ENCODE measurements at regions not wholly inside any gene's neighbourhood (a gene's known extent, or its start where the extent isn't known, plus 50 kb on each side); places are given as distances from the start of the nearest gene placed in this dataset.

DNA sequence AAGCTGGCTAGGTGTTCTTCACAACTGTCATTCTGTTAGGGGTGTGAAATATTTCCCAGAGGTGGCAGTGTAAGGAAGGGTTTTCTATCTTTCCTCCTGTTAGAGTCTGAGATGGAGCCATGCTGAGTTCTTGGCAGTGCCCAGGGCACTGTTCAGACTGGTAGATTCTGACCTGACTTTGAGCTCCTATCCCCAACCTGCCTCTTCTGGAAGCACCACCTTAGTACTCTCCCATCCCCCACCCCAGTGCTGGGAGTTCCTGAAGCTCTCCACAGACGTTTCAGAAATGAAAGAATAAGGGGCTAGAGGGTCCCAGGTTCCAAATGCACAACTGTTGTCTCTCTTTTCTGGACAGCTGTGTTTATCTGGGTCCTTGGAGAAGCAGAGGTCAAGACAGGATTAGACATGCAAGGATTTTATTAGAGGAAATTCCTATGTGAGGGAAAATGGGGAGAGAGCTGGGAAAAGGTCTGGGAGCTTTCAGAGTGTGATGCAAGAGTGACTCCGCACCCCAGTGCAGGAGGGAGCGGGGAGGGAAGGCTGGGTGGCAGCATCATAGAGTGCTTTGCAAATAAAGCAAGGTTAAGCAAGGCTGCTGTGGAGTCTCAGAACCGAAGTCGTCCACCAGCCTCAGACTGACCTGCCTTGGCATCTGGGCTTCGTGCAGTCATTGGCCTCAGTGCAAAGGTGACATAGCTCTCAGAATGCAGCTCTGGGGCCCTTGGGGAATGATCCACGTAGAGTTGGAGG is 75.5 kb downstream of the SLC4A3 start:
- H3K4me3 ChIP-seq (ENCODE audit: low read depth, low read length): no peak overlapping the region
- no peak for TF ChIP-seq CTCF (IDR thresholded peaks at IDR 0.05; ENCODE audit: borderline replicate concordance, insufficient read depth, low read depth, low read length)

- no peak for TF ChIP-seq CTCF (IDR thresholded peaks at IDR 0.05; ENCODE audit: borderline replicate concordance, insufficient read depth, low read depth, low read length)
- H3K4me3 ChIP-seq (ENCODE audit: low read depth, low read length): no peak overlapping the region
Measured at GRCh38 chr2:219704878-219705277, 77.4 kb downstream of the SLC4A3 start.

DNA sequence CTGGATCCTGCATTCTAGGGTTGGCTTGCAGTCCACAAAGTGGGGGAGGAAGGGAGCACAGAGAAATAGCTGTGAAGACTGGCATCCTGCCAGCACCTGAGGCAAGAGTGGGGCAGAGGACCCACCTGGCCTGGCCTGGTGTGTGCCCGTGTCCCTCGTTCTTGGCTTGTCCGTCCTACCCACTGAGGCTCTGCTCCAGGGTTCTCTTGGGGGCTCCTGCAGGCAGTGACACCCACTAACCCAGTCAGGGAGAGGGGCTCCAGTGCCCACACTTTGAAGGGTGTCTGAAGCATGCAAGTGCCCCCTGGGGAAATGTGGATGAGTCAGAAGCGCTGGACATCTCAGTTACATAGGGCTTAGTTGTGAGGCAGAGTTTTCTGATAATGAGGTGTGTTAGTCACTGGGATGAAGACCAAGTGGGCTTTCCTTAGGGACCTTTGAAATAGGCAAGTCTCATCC is 79.4 kb downstream of the SLC4A3 start:
- H3K4me3 ChIP-seq (ENCODE audit: low read depth, low read length): no peak overlapping the region
- no peak for TF ChIP-seq CTCF (IDR thresholded peaks at IDR 0.05; ENCODE audit: borderline replicate concordance, insufficient read depth, low read depth, low read length)

GRCh38 chr2:219707496-219708285 is 80.3 kb downstream of the SLC4A3 start:
- H3K4me3 ChIP-seq (ENCODE audit: low read depth, low read length): no peak overlapping the region
- no peak for TF ChIP-seq CTCF (IDR thresholded peaks at IDR 0.05; ENCODE audit: borderline replicate concordance, insufficient read depth, low read depth, low read length)

GRCh38 chr2:219709331-219709761 is 81.9 kb downstream of the SLC4A3 start:
- H3K4me3 ChIP-seq (ENCODE audit: low read depth, low read length): no peak overlapping the region
- no peak for TF ChIP-seq CTCF (IDR thresholded peaks at IDR 0.05; ENCODE audit: borderline replicate concordance, insufficient read depth, low read depth, low read length)

GRCh38 chr2:219713110-219713509 is 85.7 kb downstream of the SLC4A3 start:
- no peak for TF ChIP-seq CTCF (IDR thresholded peaks at IDR 0.05; ENCODE audit: borderline replicate concordance, insufficient read depth, low read depth, low read length)
- H3K4me3 ChIP-seq (ENCODE audit: low read depth, low read length): no peak overlapping the region

Measured in GM12875 (cell line).